Endothelial cell of umbilical vein (primary cell): ENCODE measurements at regions not wholly inside any gene's neighbourhood (a gene's known extent, or its start where the extent isn't known, plus 50 kb on each side); places are given as distances from the start of the nearest gene placed in this dataset.

Source experiments
- BruUV-seq: library from RNA; stranded (reverse); fragments of 400-500 nt; replicated peaks from 2 replicates; lab custom pipeline; 2021; lab: Mats Ljungman, UMichigan
- CTCF ChIA-PET: fragments of 300-600, 350-600 bp; sonication (Branson Sonifier 250); formaldehyde crosslinking; loops from one replicate; lab custom pipeline; 2021; ENCODE audit warnings: antibody characterized with exemption, inconsistent platforms; lab: Charles Lee
- POLR2A ChIA-PET: fragments of 300-600, 350-600 bp; sonication (Branson Sonifier 250); formaldehyde crosslinking; loops from one replicate; lab custom pipeline; 2021; ENCODE audit warnings: antibody characterized with exemption, inconsistent platforms; lab: Charles Lee
- DNase-seq: peaks from one replicate; pipeline ENCODE4 v3.0.0-alpha.2; 2011; ENCODE audit warnings: low read depth, low spot score
- FAIRE-seq: peaks from 2 replicates; lab custom pipeline; 2011; peaks lifted over from hg19 to GRCh38; lab: Jason Lieb, UNC
- H2AFZ ChIP-seq: 2 replicates; pipeline ENCODE4 v1.6.0; 2012; ENCODE audit warnings: low read depth, low read length, control low read depth, inconsistent platforms
- H3K27ac ChIP-seq: 2 replicates; pipeline ENCODE4 v1.5.1; 2011; ENCODE audit warnings: low read depth, mild to moderate bottlenecking, control low read depth, low read length, moderate library complexity; ENCODE audit not compliant: insufficient read depth
- H3K27me3 ChIP-seq, 2 experiments: 2 replicates each; pipeline versions ENCODE4 v1.6.0 to v1.6.1; 2011; ENCODE audit warnings: low read length in 2 of 2, mixed read lengths in 1 of 2; ENCODE audit not compliant: control insufficient read depth in 2 of 2, insufficient read depth in 2 of 2
- H3K36me3 ChIP-seq, 2 experiments: 2 replicates in 1 of 2; 3 replicates in 1 of 2; pipeline ENCODE4 v1.5.1; 2011; ENCODE audit warnings: low read length in 2 of 2, mild to moderate bottlenecking in 1 of 2, moderate library complexity in 1 of 2; ENCODE audit not compliant: control insufficient read depth in 2 of 2, insufficient read depth in 2 of 2; ENCODE audit errors: extremely low read depth in 1 of 2
- H3K4me1 ChIP-seq: 3 replicates; pipeline ENCODE4 v1.5.1; 2011; ENCODE audit warnings: mild to moderate bottlenecking, low read length; ENCODE audit not compliant: control insufficient read depth, insufficient read depth; ENCODE audit errors: extremely low read depth
- H3K4me2 ChIP-seq: 2 replicates; pipeline ENCODE4 v1.6.1; 2011; ENCODE audit warnings: low read length, control low read depth, mixed read lengths; ENCODE audit not compliant: insufficient read depth
- H3K4me3 ChIP-seq, 3 experiments: fragments of 200-600 bp in 1 of 3; sonication (generic), shearing (Covaris generic) in 1 of 3; replicated peaks in 1 of 3; 2 replicates each; pipeline ENCODE4 v1.5.1; 2011 to 2016; ENCODE audit warnings: control low read depth in 3 of 3, low read length in 3 of 3, mild to moderate bottlenecking in 2 of 3, inconsistent platforms in 1 of 3, low read depth in 1 of 3, moderate library complexity in 1 of 3; ENCODE audit not compliant: insufficient read depth in 1 of 3
- H3K79me2 ChIP-seq: 2 replicates; pipeline ENCODE4 v1.6.0; 2012; ENCODE audit warnings: low read length, inconsistent platforms; ENCODE audit not compliant: control insufficient read depth, insufficient read depth
- H3K9ac ChIP-seq: replicated peaks from 2 replicates; pipeline ENCODE3; 2011; ENCODE audit warnings: low read length, control low read depth; ENCODE audit not compliant: insufficient read depth; ENCODE audit errors: extremely low read depth
- H3K9me1 ChIP-seq: replicated peaks from 3 replicates; pipeline ENCODE4 v1.6.0; 2011; ENCODE audit warnings: mild to moderate bottlenecking, low read length; ENCODE audit not compliant: control insufficient read depth, insufficient read depth; ENCODE audit errors: extremely low read depth
- H3K9me3 ChIP-seq: replicated peaks from 2 replicates; pipeline ENCODE4 v1.5.1; 2012; ENCODE audit warnings: low read length, inconsistent platforms; ENCODE audit not compliant: control insufficient read depth, insufficient read depth
- H4K20me1 ChIP-seq: replicated peaks from 2 replicates; pipeline ENCODE3; 2011; ENCODE audit warnings: mild to moderate bottlenecking, low read length; ENCODE audit not compliant: control insufficient read depth, insufficient read depth; ENCODE audit errors: extremely low read depth
- EZH2 ChIP-seq: IDR thresholded peaks from 2 replicates; pipeline ENCODE4 v1.6.1; 2012; ENCODE audit warnings: borderline replicate concordance, low read depth, mild to moderate bottlenecking, moderate library complexity, low read length, inconsistent platforms; ENCODE audit not compliant: severe bottlenecking
- FOS ChIP-seq: IDR thresholded peaks from 2 replicates; pipeline ENCODE4 v1.6.1; 2011; ENCODE audit warnings: mild to moderate bottlenecking, low read length, moderate library complexity, borderline replicate concordance; ENCODE audit not compliant: insufficient read depth
- MAX ChIP-seq: IDR thresholded peaks from 2 replicates; pipeline ENCODE4 v1.6.1; 2011; ENCODE audit not compliant: insufficient read depth, insufficient read length
- MYC ChIP-seq: IDR thresholded peaks from one replicate; pipeline ENCODE4 v1.6.1; 2011; ENCODE audit warnings: mild to moderate bottlenecking, low read depth, low read length
- POLR2AphosphoS5 ChIP-seq: IDR thresholded peaks from 2 replicates; pipeline ENCODE4 v1.6.1; 2012; ENCODE audit warnings: low read depth, mild to moderate bottlenecking, control low read depth, low read length, moderate library complexity; ENCODE audit not compliant: insufficient read depth
- dilution Hi-C: fragments of 300-500 bp; cut with MboI; formaldehyde crosslinking; loops from one replicate; pipeline ENCODE4 v1.15.0; 2019; ENCODE audit warnings: low sequenced_read_pairs; ENCODE audit not compliant: extremely low pct_ligation_motif_present
- intact Hi-C: fragments of 100-400 bp; cut with micrococcal nuclease; formaldehyde crosslinking; loops from one replicate; pipeline ENCODE4 v1.10.0; 2022

- Histone ChIP-seq H2AFZ (no peak overlapping the region), H3K36me3 (no peaks in the 10 kb centered on the region), H3K9ac (no peak overlapping the region), H3K27ac (no peak overlapping the region), H3K27me3 (no peaks in the 10 kb centered on the region), H3K79me2 (no peaks in the 10 kb centered on the region), H3K4me1 (no peaks in the 10 kb centered on the region), H3K9me3 (no peaks in the 10 kb centered on the region), H4K20me1 (no peaks in the 10 kb centered on the region), H3K4me2 (no peak overlapping the region), H3K9me1 (no peaks in the 10 kb centered on the region), H3K4me3 (no peak overlapping the region)
- intact Hi-C loops (no loop called here), dilution Hi-C loops (no loop called here)
- TF ChIP-seq MYC (no peak), FOS (no peak), EZH2 (no peak), POLR2AphosphoS5 (no peak)
- ChIA-PET CTCF (no interaction called here), POLR2A (no interaction called here)
- no TSS peak for BruUV-seq
- DNase-seq = no peak
- FAIRE-seq = no peak
Measured at GRCh38 chr2:34188464-34189303, 589.6 kb upstream of the FAM98A start.

GRCh38 chr2:34179511-34179910, 580.4 kb upstream of the FAM98A start:
- Histone ChIP-seq H2AFZ (no peak overlapping the region), H3K27ac (no peak overlapping the region), H4K20me1 (no peaks in the 10 kb centered on the region), H3K9ac (no peak overlapping the region), H3K9me3 (no peaks in the 10 kb centered on the region), H3K4me1 (no peaks in the 10 kb centered on the region), H3K9me1 (no peaks in the 10 kb centered on the region), H3K27me3 (no peaks in the 10 kb centered on the region), H3K4me2 (no peak overlapping the region), H3K4me3 (no peak overlapping the region), H3K79me2 (no peaks in the 10 kb centered on the region), H3K36me3 (no peaks in the 10 kb centered on the region)
- CTCF ChIA-PET = no interaction called here
- FAIRE-seq (no peak), DNase-seq (no peak)
- BruUV-seq = no TSS peak
- intact Hi-C loops = no loop called here
- dilution Hi-C loops = no loop called here
- TF ChIP-seq EZH2 (no peak), MAX (no peak), MYC (no peak)
- POLR2A ChIA-PET = no interaction called here
